HepG2 (cell line): ENCODE measurements at regions not wholly inside any gene's neighbourhood (a gene's known extent, or its start where the extent isn't known, plus 50 kb on each side); places are given as distances from the start of the nearest gene placed in this dataset.

ENCODE experiments used
- GABPB1 ChIP-seq: IDR thresholded peaks from 2 replicates; pipeline ENCODE4 v1.6.1; 2016; ENCODE audit warnings: mild to moderate bottlenecking, missing genetic modification reagents, moderate library complexity, missing compliant biosample characterization
- GMEB1 ChIP-seq: sonication (generic); formaldehyde crosslinking; IDR thresholded peaks from 2 replicates; pipeline ENCODE4 v1.5.1; 2020; ENCODE audit warnings: missing genetic modification reagents, mild to moderate bottlenecking, borderline replicate concordance
- HOMEZ ChIP-seq: IDR thresholded peaks from 2 replicates; pipeline ENCODE4 v1.6.1; 2016; ENCODE audit warnings: low read depth
- USF2 ChIP-seq, 2 experiments: sonication (generic) in 1 of 2; formaldehyde crosslinking in 1 of 2; IDR thresholded peaks; 2 replicates each; pipeline versions ENCODE4 v1.5.1 to v1.6.1; 2011 to 2020; ENCODE audit warnings: borderline replicate concordance in 1 of 2, low read depth in 1 of 2, low read length in 1 of 2, mild to moderate bottlenecking in 1 of 2, missing genetic modification reagents in 1 of 2, moderate library complexity in 1 of 2
- ZBTB7A ChIP-seq: sonication (generic); formaldehyde crosslinking; IDR thresholded peaks from 2 replicates; pipeline ENCODE4 v1.8.0; 2022; ENCODE audit warnings: mild to moderate bottlenecking, missing genetic modification reagents
- ZNF274 ChIP-seq: sonication (generic); formaldehyde crosslinking; IDR thresholded peaks from 2 replicates; pipeline ENCODE4 v1.5.1; 2020; ENCODE audit warnings: mild to moderate bottlenecking, missing genetic modification reagents
- ZNF614 ChIP-seq: IDR thresholded peaks from 2 replicates; pipeline ENCODE4 v1.6.1; 2018; ENCODE audit warnings: missing biosample characterization, missing genetic modification reagents, inconsistent platforms, borderline replicate concordance
- ZNF619 ChIP-seq: sonication (generic); formaldehyde crosslinking; IDR thresholded peaks from 2 replicates; pipeline ENCODE4 v1.4.0; 2020; ENCODE audit warnings: mild to moderate bottlenecking, missing genetic modification reagents
- ZNF782 ChIP-seq: sonication (generic); formaldehyde crosslinking; IDR thresholded peaks from 2 replicates; pipeline ENCODE4 v1.4.0; 2020; ENCODE audit warnings: missing genetic modification reagents, mild to moderate bottlenecking, borderline replicate concordance
- TF ChIP-seq, protein P1 (sequence below): sonication (generic); formaldehyde crosslinking; IDR thresholded peaks from 2 replicates; pipeline ENCODE4 v1.4.0; 2020; ENCODE audit warnings: mild to moderate bottlenecking, low read depth, missing genetic modification reagents
- TF ChIP-seq, protein P2 (sequence below): sonication (generic); formaldehyde crosslinking; conservative IDR thresholded peaks from 2 replicates; pipeline ENCODE4 v1.4.0; 2020; ENCODE audit warnings: missing genetic modification reagents
- TF ChIP-seq, protein P3 (sequence below): sonication (generic); formaldehyde crosslinking; IDR thresholded peaks from 2 replicates; pipeline ENCODE4 v1.4.0; 2020; ENCODE audit warnings: missing genetic modification reagents

DNA sequence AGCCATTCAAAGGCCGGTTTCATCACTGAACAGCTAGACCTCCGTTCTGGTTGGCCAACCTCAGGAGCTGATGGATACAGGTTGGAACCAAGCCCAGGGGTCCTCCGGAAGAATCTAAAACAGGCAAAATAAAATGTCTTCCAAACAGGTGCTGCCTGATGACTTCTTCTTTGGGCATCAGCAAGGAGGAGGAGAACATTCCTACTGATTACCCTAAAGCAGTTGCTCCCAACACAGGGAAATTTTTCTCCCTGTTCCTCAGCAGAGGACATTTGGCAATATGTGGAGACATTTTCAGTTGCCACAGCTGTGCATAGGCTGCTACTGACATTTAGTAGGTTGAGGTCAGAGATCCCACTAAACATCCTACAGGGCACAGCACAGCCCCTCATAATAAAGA is 319.3 kb upstream of the PPARGC1A start (continued):
- TF ChIP-seq HOMEZ (CRISPR knock-in tag) (no peak), GMEB1 (CRISPR knock-in tag) (no peak), ZNF274 (CRISPR knock-in tag) (no peak), ZNF614 (no peak), ZBTB7A (CRISPR knock-in tag) (no peak), USF2 (IDR thresholded peaks at IDR 0.05; ENCODE audit: low read depth, low read length) (no peak), USF2 (CRISPR knock-in tag; IDR thresholded peaks at IDR 0.05; ENCODE audit: borderline replicate concordance) (no peak), GABPB1 (CRISPR knock-in tag) (no peak), ZNF619 (CRISPR knock-in tag) (no peak), ZNF782 (CRISPR knock-in tag) (no peak)
- TF ChIP-seq, protein P1, sequence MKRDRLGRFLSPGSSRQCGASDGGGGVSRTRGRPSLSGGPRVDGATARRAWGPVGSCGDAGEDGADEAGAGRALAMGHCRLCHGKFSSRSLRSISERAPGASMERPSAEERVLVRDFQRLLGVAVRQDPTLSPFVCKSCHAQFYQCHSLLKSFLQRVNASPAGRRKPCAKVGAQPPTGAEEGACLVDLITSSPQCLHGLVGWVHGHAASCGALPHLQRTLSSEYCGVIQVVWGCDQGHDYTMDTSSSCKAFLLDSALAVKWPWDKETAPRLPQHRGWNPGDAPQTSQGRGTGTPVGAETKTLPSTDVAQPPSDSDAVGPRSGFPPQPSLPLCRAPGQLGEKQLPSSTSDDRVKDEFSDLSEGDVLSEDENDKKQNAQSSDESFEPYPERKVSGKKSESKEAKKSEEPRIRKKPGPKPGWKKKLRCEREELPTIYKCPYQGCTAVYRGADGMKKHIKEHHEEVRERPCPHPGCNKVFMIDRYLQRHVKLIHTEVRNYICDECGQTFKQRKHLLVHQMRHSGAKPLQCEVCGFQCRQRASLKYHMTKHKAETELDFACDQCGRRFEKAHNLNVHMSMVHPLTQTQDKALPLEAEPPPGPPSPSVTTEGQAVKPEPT, result no peak
- TF ChIP-seq, protein P2, sequence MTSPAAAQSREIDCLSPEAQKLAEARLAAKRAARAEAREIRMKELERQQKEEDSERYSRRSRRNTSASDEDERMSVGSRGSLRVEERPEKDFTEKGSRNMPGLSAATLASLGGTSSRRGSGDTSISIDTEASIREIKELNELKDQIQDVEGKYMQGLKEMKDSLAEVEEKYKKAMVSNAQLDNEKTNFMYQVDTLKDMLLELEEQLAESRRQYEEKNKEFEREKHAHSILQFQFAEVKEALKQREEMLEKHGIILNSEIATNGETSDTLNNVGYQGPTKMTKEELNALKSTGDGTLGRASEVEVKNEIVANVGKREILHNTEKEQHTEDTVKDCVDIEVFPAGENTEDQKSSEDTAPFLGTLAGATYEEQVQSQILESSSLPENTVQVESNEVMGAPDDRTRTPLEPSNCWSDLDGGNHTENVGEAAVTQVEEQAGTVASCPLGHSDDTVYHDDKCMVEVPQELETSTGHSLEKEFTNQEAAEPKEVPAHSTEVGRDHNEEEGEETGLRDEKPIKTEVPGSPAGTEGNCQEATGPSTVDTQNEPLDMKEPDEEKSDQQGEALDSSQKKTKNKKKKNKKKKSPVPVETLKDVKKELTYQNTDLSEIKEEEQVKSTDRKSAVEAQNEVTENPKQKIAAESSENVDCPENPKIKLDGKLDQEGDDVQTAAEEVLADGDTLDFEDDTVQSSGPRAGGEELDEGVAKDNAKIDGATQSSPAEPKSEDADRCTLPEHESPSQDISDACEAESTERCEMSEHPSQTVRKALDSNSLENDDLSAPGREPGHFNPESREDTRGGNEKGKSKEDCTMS, result no peak
- TF ChIP-seq, protein P3, sequence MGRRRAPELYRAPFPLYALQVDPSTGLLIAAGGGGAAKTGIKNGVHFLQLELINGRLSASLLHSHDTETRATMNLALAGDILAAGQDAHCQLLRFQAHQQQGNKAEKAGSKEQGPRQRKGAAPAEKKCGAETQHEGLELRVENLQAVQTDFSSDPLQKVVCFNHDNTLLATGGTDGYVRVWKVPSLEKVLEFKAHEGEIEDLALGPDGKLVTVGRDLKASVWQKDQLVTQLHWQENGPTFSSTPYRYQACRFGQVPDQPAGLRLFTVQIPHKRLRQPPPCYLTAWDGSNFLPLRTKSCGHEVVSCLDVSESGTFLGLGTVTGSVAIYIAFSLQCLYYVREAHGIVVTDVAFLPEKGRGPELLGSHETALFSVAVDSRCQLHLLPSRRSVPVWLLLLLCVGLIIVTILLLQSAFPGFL (CRISPR knock-in tag), result no peak
